Left hindlimb (tissue), 1 donor: ENCODE measurements at regions not wholly inside any gene's neighbourhood (a gene's known extent, or its start where the extent isn't known, plus 50 kb on each side); places are given as distances from the start of the nearest gene placed in this dataset.
A peak's percentile ranks its signal among the peaks of the same experiment; 100 is the strongest.

Experiments used
- DNase-seq: peaks from one replicate; pipeline ENCODE4 v3.0.0-alpha.2; 2018

- no peak for DNase-seq
These were observed 117.2 kb upstream of the E2F8 start for GRCh38 chr11:19357943-19358342.

DNA sequence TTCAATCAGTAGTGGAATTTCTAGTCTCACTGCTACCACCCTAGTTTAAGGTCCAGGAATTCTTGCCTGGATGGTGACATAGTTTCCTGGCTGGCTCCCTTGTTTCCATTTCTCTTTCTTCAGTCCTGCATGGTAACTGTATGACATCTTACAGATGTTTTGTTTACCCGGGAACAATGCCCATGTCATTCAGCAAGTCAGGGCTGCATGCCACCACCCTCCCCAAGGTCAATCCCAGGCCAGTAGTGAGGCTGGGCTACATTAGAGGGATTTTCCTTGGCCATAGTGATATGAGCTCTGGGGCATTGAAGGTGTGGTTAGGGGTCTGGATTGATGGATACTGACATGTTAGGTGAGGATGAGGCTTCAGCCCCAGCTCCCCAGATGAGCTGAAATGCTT lies 114.9 kb upstream of the E2F8 start:
- DNase-seq: no peak

- DNase-seq: no peak
These were observed 112.6 kb upstream of the E2F8 start for GRCh38 chr11:19353287-19353850.

- DNase-seq: no peak
These were observed 112.0 kb upstream of the E2F8 start for GRCh38 chr11:19352771-19353160.

GRCh38 chr11:19352072-19352770 lies 111.5 kb upstream of the E2F8 start:
- DNase-seq: no peak

- no peak for DNase-seq
These were observed 110.7 kb upstream of the E2F8 start for GRCh38 chr11:19351426-19351825.

DNA sequence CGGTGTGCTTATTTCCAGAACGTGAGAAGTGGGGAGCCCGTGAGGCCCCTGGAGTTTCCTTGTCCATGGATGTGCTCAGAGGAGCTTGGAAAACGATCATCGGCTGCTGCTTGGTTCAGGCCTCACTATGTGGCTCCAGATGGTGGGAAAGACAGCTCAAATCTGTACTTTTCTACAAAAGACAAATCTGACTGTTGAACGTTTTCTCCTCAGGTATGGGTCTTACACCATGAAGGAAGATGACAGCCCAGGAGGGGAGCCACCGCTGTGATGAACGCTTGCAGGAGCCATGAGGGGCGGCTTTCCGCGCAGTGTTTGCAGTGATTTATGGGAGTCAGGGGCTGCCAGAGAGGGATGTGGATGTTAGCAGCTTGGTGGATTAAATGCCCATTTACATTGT lies 109.4 kb upstream of the E2F8 start:
- DNase-seq: no peak

GRCh38 chr11:19349340-19350025 lies 108.7 kb upstream of the E2F8 start:
- DNase-seq: no peak

DNA sequence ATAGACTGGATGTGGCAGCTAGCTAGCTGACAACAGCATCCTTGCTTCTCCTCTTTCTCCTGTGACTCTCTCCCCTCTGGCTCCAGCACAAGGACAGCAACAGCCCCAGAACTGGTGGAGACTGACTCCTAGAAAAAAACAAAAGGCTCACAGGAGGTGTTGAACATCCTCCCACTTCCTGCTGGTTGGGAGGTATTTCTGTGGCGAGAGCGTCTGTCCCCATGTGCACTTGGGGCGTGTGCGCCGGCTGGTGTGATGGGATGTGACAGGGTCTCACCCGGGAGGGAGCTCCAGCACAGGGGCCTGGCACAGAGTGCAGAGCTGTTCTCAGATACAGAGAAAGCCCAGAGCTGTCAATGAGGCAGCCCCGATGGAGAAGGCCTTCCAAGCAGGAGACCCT lies 107.2 kb upstream of the E2F8 start:
- DNase-seq: no peak

- DNase-seq: peak; percentile 48
These were observed 105.3 kb upstream of the E2F8 start for GRCh38 chr11:19345848-19346681.

DNA sequence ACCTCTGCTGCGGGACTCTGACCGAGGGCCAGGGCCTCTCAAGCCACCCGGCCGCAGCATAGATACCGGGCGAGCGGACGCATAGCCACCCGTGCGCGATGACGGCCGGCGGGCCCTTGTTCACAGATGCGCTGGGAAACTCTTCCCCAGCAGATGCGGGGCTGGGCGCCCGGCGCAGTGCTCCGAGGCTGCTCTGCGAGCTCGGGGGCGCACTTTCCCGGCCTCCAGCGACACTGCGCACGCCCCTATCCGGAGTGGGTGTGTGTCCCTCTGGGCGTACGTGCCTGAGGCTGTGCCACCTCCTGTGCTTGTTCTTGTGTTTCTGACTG lies 104.7 kb upstream of the E2F8 start:
- DNase-seq: no peak

DNA sequence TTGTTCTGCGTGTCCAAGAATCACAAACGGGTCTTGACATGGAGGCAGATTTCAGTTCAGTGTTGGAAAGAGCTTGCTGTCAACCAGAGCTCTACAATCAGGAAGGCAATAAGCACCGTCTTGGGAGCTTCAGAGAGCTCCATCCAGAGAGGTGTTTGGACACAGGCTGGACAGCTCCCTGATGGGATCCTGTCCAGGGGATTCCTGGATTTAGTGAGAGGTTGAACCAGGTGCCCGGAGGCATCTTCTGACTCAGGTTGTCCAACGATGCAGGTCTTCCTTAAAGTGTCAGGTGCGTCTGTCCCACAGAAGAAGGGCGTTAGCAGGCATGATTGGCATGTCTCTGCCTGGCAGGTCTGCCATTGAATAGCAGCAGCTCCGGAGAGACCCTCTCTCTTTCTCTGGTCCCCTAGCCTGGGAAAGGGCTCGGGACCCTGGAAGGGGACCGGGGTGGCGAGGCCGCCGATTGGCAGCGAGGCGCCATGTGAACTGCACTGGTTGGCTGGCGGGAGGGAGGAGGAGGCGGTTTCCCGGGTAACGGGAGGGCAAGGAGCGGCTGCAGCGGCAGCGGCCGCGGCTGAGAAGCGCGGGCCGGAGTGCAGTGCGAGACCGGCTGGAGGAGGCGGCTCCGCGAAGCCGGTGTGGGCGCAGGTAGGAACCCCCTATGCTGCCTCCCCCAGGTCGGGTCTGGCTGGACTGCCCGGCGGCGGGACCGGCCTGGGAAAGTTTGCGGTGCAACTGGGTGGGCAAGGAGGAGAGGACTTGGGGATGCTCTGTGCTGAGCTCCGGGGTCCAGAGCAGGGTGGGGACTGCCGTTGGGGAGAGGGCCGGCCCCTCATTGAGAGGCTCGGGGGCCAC lies 104.1 kb upstream of the E2F8 start:
- DNase-seq: no peak

- DNase-seq: no peak
These were observed 101.3 kb upstream of the E2F8 start for GRCh38 chr11:19342036-19342435.

DNA sequence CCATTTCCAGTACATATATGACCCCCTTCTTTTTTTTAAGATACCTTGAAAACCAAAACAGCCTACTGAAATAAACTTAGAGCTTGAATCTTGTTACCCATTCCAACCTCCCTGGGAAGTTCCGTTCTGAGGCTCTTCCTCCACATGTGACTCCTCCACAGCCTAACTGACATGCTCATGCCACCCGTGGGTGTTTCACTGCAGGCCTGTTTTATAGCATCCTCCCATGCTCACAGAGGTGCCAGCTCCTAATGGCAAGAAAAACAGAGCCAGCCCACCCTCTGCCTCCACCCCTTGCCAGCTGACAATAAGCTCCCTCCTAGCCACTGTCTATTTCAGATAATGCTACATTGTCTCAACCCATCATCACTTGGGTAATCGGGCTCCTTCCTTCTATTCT lies 97.6 kb upstream of the E2F8 start:
- no peak for DNase-seq

GRCh38 chr11:19337779-19338178 lies 97.0 kb upstream of the E2F8 start:
- DNase-seq: no peak

- no peak for DNase-seq
These were observed 95.6 kb upstream of the E2F8 start for GRCh38 chr11:19336331-19336730.

DNA sequence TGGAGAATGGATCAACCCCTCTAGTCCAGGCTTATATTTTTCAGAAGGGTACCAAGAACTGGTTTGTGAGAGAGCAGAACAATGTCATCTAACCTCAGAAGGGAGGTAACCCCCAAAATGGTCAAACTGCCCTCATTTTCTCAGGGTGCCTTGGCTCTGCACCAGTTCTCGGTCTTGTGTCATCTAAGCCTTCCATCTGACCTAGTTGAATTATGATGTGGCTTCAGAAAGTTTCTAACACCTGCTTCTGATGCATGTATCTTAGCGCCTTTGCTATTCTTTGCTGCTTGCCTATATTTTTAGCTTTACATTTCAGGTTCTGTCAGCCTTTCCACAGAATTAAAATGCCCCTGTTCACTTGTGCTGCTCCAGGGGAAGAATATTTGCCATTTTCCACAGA lies 91.7 kb upstream of the E2F8 start:
- DNase-seq: no peak

DNA sequence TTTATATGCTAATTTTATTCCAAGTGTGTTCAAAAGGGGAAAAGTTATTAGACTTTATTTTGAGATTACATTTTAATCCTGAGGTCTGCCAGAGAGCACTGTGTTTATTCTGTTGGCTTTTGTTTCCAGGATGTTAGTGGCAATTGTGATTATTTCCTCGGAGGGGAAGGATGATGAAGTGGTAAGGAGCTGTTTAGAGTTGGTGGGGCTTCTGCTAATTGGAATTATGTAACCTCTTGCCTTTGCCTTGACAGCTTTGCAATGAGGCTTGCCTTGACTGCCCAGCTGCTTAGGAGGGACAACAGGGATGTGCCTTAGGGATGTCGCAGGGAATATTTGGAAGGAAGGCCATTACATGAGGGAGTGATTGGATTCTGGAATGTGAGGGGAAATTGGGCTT lies 89.7 kb upstream of the E2F8 start:
- no peak for DNase-seq

DNA sequence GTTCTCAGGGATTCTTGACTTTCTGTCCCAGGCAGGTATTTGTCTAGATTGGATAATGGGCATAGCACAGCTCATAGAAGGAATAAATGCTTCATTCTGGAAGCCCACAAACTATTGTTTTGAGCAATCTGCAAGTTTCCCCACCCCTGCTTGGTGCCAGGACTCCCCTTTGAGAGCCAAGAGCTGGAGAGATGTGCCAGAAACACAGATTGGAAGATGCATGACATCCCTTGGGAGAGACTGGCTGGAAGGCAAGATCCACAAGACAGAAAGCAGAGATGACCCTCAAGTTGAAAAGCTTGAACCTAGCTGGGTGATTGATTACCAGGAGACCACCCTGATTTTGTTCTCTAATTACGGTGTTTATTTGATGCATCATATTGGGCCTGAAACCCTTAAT lies 89.2 kb upstream of the E2F8 start:
- DNase-seq: no peak

GRCh38 chr11:19328586-19329311 lies 88.0 kb upstream of the E2F8 start:
- DNase-seq: no peak

DNA sequence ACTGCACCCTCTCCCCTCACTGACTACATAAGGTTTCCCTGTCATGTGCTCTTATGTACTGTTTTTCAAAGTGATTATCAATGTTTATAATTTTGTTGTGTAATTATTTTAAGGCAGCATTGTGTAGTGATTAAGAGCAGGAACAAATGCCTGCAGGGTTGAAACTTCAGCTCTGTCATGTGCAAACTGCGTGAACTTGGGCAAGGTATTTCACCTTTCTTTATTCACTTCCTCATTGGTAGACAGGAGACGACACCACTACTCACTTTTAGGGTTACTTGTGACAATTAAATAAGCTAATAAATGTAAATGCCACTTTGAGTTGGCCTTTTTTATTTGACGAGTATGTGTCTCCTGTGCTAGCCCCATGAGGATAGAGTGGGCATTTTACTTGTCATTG lies 86.5 kb upstream of the E2F8 start:
- DNase-seq: no peak

GRCh38 chr11:19326499-19326898 lies 85.8 kb upstream of the E2F8 start:
- no peak for DNase-seq
